ENCODE measurements at regions not wholly inside any gene's neighbourhood (a gene's known extent, or its start where the extent isn't known, plus 50 kb on each side); places are given as distances from the start of the nearest gene placed in this dataset.
A peak's percentile ranks its signal among the peaks of the same experiment; 100 is the strongest.
"Not testable (repeated sequence)": the region's sequence is repeated elsewhere in the genome, so short reads cannot be mapped to it uniquely, and the experiment has no call there.

- DNase-seq: no peak
Observed at GRCh38 chr12:89289720-89290119, 62.6 kb downstream of the DUSP6 start.

GRCh38 chr12:89288959-89289358 is 63.3 kb downstream of the DUSP6 start:
- no peak for DNase-seq

- no peak for DNase-seq
Observed at GRCh38 chr12:89286501-89286900, 65.8 kb downstream of the DUSP6 start.

- DNase-seq: no peak
Observed at GRCh38 chr12:89281539-89281867, 70.8 kb downstream of the DUSP6 start.

- no peak for DNase-seq
Observed at GRCh38 chr12:89280833-89281538, 71.3 kb downstream of the DUSP6 start.

GRCh38 chr12:89279499-89279898 is 72.8 kb downstream of the DUSP6 start:
- DNase-seq: no peak

GRCh38 chr12:89278862-89279261 is 73.4 kb downstream of the DUSP6 start:
- DNase-seq: no peak

- DNase-seq: no peak
Observed at GRCh38 chr12:89278169-89278568, 74.1 kb downstream of the DUSP6 start.

GRCh38 chr12:89276860-89277259 is 75.4 kb downstream of the DUSP6 start:
- DNase-seq: peak; percentile 7

- no peak for DNase-seq
Observed at GRCh38 chr12:89273525-89273924, 78.8 kb downstream of the DUSP6 start.

- no peak for DNase-seq
Observed at GRCh38 chr12:89270548-89270947, 81.8 kb downstream of the DUSP6 start.

- no peak for DNase-seq
Observed at GRCh38 chr12:89269174-89269573, 83.1 kb downstream of the DUSP6 start.

- peak; percentile 52 for DNase-seq
Observed at GRCh38 chr12:89267404-89267803, 84.9 kb downstream of the DUSP6 start.

- not testable (repeated sequence) for DNase-seq
Observed at GRCh38 chr12:89266574-89267188, 85.6 kb downstream of the DUSP6 start.

GRCh38 chr12:89264837-89265236 is 87.5 kb downstream of the DUSP6 start:
- DNase-seq: no peak

- DNase-seq: no peak
Observed at GRCh38 chr12:89263900-89264299, 88.4 kb downstream of the DUSP6 start.

GRCh38 chr12:89262855-89263552 is 89.3 kb downstream of the DUSP6 start:
- DNase-seq: no peak

- DNase-seq: no peak
Observed at GRCh38 chr12:89261982-89262381, 90.3 kb downstream of the DUSP6 start.

- no peak for DNase-seq
Observed at GRCh38 chr12:89260841-89261637, 91.3 kb downstream of the DUSP6 start.

- no peak for DNase-seq
Observed at GRCh38 chr12:89259821-89260220, 92.5 kb downstream of the DUSP6 start.

GRCh38 chr12:89258240-89258969 is 93.9 kb downstream of the DUSP6 start:
- DNase-seq: no peak

GRCh38 chr12:89257340-89257739 is 95.0 kb downstream of the DUSP6 start:
- DNase-seq: no peak

GRCh38 chr12:89256060-89256459 is 96.2 kb downstream of the DUSP6 start:
- DNase-seq: no peak
